ENCODE measurements at regions not wholly inside any gene's neighbourhood (a gene's known extent, or its start where the extent isn't known, plus 50 kb on each side); places are given as distances from the start of the nearest gene placed in this dataset.
A peak's percentile ranks its signal among the peaks of the same experiment; 100 is the strongest.

DNA sequence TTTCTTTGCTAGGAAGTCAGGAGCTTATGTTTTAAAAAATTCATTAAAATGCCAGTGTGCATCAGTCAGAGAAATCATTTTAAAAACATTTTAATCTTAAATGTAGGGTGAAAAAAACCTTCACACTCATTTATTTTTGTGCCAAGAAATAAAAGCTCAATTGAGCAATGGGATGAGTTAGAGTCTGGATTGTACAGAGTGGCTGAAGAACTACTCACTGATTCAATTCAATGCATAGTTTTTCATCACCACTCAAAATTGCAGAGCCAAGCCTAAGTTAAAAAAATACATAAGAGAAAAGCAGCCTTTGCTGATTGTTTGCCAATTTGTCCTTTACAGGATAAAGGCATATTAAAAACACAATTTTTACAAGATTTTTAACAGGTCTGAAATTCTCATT is 168.2 kb upstream of the DMRTA1 start:
- H3K4me3 ChIP-seq (replicated peaks in 1 of 2; ENCODE audit: low read depth in 2 of 2, low read length in 2 of 2) = no peak overlapping the region
- TF ChIP-seq, protein P1, sequence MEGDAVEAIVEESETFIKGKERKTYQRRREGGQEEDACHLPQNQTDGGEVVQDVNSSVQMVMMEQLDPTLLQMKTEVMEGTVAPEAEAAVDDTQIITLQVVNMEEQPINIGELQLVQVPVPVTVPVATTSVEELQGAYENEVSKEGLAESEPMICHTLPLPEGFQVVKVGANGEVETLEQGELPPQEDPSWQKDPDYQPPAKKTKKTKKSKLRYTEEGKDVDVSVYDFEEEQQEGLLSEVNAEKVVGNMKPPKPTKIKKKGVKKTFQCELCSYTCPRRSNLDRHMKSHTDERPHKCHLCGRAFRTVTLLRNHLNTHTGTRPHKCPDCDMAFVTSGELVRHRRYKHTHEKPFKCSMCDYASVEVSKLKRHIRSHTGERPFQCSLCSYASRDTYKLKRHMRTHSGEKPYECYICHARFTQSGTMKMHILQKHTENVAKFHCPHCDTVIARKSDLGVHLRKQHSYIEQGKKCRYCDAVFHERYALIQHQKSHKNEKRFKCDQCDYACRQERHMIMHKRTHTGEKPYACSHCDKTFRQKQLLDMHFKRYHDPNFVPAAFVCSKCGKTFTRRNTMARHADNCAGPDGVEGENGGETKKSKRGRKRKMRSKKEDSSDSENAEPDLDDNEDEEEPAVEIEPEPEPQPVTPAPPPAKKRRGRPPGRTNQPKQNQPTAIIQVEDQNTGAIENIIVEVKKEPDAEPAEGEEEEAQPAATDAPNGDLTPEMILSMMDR (IDR thresholded peaks at IDR 0.05; ENCODE audit: low read depth, low read length) = no peak
- DNase-seq (ENCODE audit: low read depth in 2 of 2) = peak in 1 of 2 donors; percentile 30

DNA sequence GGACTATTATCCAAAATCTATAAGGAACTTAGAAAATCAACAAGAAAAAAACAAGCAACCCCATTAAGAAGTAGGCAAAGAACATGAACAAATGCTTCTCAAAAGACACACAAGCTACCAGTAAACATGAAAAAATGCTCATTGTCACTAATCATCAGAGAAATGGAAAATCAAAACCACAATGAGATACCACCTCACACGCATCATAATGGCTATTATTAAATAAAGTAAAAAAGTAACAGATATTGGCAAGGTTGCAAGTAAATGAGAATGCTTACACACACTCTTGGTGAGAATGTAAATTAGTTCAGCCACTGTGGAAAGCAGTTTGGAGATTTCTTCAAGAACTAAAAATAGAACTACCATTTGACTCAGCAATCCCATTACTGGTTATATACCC is 167.0 kb upstream of the DMRTA1 start:
- DNase-seq (ENCODE audit: low read depth in 2 of 2) = no peak
- H3K4me3 ChIP-seq (replicated peaks in 1 of 2; ENCODE audit: low read depth in 2 of 2, low read length in 2 of 2) = no peak overlapping the region
- TF ChIP-seq, protein P1 (IDR thresholded peaks at IDR 0.05; ENCODE audit: low read depth, low read length) = no peak

DNA sequence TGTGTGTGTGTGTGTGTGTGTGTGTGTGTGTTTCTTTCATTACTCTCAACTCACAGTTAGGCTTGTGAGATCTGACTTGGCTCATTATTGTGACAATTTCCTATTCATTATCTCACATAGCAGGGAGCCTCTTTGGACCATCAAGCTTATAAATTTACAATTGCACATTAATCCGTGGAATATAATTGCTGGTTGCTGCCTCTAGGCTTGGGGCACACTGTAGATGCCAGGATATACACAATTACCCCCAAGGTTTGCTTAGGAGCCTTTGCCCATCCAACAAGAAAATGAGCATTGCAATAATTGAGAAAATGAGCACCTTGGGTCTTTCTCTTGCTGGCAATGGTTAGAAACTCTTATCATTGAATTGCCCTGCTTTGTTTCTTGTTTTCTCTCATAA is 161.6 kb upstream of the DMRTA1 start:
- H3K4me3 ChIP-seq (replicated peaks in 1 of 2; ENCODE audit: low read depth in 2 of 2, low read length in 2 of 2) = no peak overlapping the region
- no peak for DNase-seq (ENCODE audit: low read depth in 2 of 2)
- TF ChIP-seq, protein P1 (IDR thresholded peaks at IDR 0.05; ENCODE audit: low read depth, low read length) = no peak

DNA sequence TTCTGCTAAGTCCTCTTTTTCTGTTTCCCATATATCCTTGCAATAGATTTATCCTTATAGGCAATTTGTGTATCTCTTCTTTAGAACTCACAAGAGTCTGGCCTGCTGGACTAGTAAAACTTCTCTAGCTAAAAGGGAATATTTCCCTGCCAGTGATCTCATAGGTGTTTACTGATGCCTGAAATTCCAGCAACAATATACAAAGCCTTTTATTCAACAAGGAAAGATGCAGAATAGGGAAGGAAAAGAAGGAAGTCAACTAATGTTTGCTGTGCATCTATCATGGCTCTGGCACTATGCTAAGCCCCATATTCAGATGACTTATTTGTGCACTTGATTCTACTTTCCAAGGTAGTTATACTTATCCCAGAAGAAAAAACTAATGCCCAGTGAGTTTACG is 160.0 kb upstream of the DMRTA1 start:
- TF ChIP-seq, protein P1 (IDR thresholded peaks at IDR 0.05; ENCODE audit: low read depth, low read length) = no peak
- DNase-seq (ENCODE audit: low read depth in 2 of 2) = no peak
- no peak overlapping the region for H3K4me3 ChIP-seq (replicated peaks in 1 of 2; ENCODE audit: low read depth in 2 of 2, low read length in 2 of 2)

DNA sequence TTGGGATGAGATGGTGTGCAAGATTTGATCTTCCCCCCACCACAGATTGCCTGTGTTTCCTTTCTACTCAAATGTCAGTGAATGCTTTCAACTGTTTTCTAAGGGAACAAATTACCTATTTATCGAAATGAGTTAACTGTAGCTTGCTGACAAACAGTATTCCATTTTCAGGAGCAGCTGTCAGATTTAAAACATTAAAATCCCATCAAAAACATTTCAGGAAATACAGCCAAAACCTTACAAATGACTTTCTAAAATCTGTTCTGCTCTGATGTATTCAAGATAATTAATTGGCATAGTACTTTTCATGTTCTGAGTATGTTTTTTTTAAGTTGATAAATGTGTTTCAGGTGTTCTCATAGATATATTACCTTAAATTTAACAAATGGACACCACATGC is 158.0 kb upstream of the DMRTA1 start:
- no peak overlapping the region for H3K4me3 ChIP-seq (replicated peaks in 1 of 2; ENCODE audit: low read depth in 2 of 2, low read length in 2 of 2)
- TF ChIP-seq, protein P1 (IDR thresholded peaks at IDR 0.05; ENCODE audit: low read depth, low read length) = no peak
- DNase-seq (ENCODE audit: low read depth in 2 of 2) = no peak

DNA sequence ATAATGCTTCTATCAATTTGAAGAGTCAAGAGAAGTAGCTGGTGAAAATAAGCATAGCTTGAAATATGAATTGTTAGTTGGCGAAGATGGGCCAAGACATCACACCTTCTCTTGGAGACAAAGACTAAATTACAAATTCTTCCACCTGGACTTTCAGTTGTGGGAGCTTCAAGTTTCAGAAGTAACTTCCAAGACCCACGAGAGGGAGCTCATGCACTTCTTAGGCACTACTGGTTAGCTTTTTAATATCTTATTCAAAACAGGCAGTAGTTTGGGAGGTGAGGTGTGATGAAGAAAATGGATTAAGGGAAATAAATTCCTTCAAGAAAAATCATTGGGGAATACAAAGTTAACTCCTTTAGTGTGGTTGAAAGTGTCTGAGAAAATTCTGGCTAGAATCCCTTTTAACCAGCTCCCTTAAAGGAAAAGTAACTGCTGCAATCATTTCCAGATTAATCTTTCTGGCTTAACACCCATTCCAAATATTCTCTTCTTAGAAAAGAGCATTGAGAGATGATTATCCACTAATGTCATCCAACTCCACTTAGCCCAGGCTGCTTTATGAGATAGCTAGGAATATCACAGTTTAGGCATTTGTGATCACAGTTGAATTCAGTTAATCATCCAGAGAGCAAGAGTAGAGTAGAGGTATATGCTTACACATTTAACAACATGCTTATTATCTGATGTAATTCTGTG is 139.5 kb upstream of the DMRTA1 start:
- TF ChIP-seq, protein P1 (IDR thresholded peaks at IDR 0.05; ENCODE audit: low read depth, low read length) = peak; percentile 71
- peak; percentile 70 to 78 for DNase-seq (ENCODE audit: low read depth in 2 of 2)

DNA sequence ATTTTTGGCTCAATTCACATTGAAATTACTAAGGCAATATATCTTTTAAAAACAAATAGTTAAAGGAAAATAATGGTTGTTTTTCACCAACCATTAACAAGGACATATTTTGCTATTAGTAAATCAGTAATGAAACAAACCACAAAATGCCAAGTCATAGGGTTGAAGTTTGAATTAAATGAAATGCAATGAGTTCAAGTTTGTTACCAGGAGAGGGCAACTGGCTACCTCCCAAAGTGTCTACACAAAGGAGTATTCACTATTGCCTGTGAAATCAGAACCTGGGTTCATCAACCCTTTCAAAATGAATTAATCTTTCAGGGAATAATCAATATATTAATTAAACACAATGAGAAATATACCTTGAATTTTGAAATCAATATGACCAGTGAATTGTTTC is 138.4 kb upstream of the DMRTA1 start:
- TF ChIP-seq, protein P1 (IDR thresholded peaks at IDR 0.05; ENCODE audit: low read depth, low read length) = no peak
- no peak overlapping the region for H3K4me3 ChIP-seq (replicated peaks in 1 of 2; ENCODE audit: low read depth in 2 of 2, low read length in 2 of 2)
- no peak for DNase-seq (ENCODE audit: low read depth in 2 of 2)

More for the DNA sequence above, 139.5 kb upstream of the DMRTA1 start:
- no peak overlapping the region for H3K4me3 ChIP-seq (replicated peaks in 1 of 2; ENCODE audit: low read depth in 2 of 2, low read length in 2 of 2)

Data from cardiac fibroblast (primary cell).